Liver (tissue), 3 donors: ENCODE measurements at regions not wholly inside any gene's neighbourhood (a gene's known extent, or its start where the extent isn't known, plus 50 kb on each side); places are given as distances from the start of the nearest gene placed in this dataset.

Experiments used
- ATF3 ChIP-seq: IDR thresholded peaks from 2 replicates; pipeline ENCODE4 v1.6.1; 2016; ENCODE audit warnings: antibody characterized with exemption
- CTCF ChIP-seq: fragments of 150-350 bp; IDR thresholded peaks from 2 replicates; pipeline ENCODE4 v1.5.1; 2017; ENCODE audit warnings: improper control_type of control experiment, low read depth, low read length; ENCODE audit not compliant: missing input control
- GABPA ChIP-seq, 2 donors: IDR thresholded peaks in 1 of 2; conservative IDR thresholded peaks in 1 of 2; 2 replicates each; pipeline ENCODE4 v1.6.1; 2016; ENCODE audit warnings: antibody characterized with exemption in 2 of 2, mild to moderate bottlenecking in 1 of 2, moderate library complexity in 1 of 2
- REST ChIP-seq: IDR thresholded peaks from 2 replicates; pipeline ENCODE4 v1.6.1; 2016; ENCODE audit warnings: antibody characterized with exemption, mild to moderate bottlenecking
- RXRA ChIP-seq, 2 donors: IDR thresholded peaks; 2 replicates each; pipeline ENCODE4 v1.6.1; 2017 to 2018; ENCODE audit warnings: antibody characterized with exemption in 2 of 2, mild to moderate bottlenecking in 1 of 2
- SP1 ChIP-seq: IDR thresholded peaks from 2 replicates; pipeline ENCODE4 v1.6.1; 2018; ENCODE audit warnings: antibody characterized with exemption, mild to moderate bottlenecking
- TAF1 ChIP-seq: conservative IDR thresholded peaks from 2 replicates; pipeline ENCODE4 v1.6.1; 2016; ENCODE audit warnings: antibody characterized with exemption, mild to moderate bottlenecking
- donor health status: healthy.
- donor health status: healthy.

- no peak for TF ChIP-seq CTCF
- TF ChIP-seq SP1, result no peak
- TF ChIP-seq TAF1, result no peak
- no peak for TF ChIP-seq RXRA (IDR thresholded peaks at IDR 0.05)
- no peak for TF ChIP-seq GABPA (IDR thresholded peaks at IDR 0.05 in 1 of 2, conservative IDR thresholded peaks at IDR 0.05 in 1 of 2)
- no peak for TF ChIP-seq ATF3
- no peak for TF ChIP-seq REST
These were observed 64.5 kb upstream of the ATXN1 start for GRCh38 chr6:16825784-16826183.
